Mesodermal cell (in vitro differentiated cells): ENCODE measurements at regions not wholly inside any gene's neighbourhood (a gene's known extent, or its start where the extent isn't known, plus 50 kb on each side); places are given as distances from the start of the nearest gene placed in this dataset.
"Not testable (repeated sequence)": the region's sequence is repeated elsewhere in the genome, so short reads cannot be mapped to it uniquely, and the experiment has no call there.

Source experiments
- H3K27ac ChIP-seq: 2 replicates; pipeline ENCODE4 v1.7.0; 2013; ENCODE audit warnings: mild to moderate bottlenecking, low read depth, low read length, moderate library complexity; ENCODE audit not compliant: severe bottlenecking
- H3K36me3 ChIP-seq: 2 replicates; pipeline ENCODE4 v1.7.1; 2013; ENCODE audit warnings: mild to moderate bottlenecking, low read length, moderate library complexity; ENCODE audit not compliant: control insufficient read depth, insufficient read depth
- H3K4me1 ChIP-seq: one replicate; pipeline ENCODE4 v1.7.1; 2013; ENCODE audit warnings: mild to moderate bottlenecking, low read length; ENCODE audit not compliant: insufficient read depth, control insufficient read depth, poor library complexity, severe bottlenecking
- H3K4me3 ChIP-seq: 2 replicates; pipeline ENCODE4 v1.7.0; 2013; ENCODE audit warnings: low read length, control low read depth, mild to moderate bottlenecking; ENCODE audit not compliant: insufficient read depth, poor library complexity, severe bottlenecking; ENCODE audit errors: extremely low read depth
- H3K9me3 ChIP-seq: 2 replicates; pipeline ENCODE4 v1.7.1; 2013; ENCODE audit warnings: mild to moderate bottlenecking, low read length, moderate library complexity; ENCODE audit not compliant: control insufficient read depth
- WGBS, 2 experiments: methylation state at CpG; one replicate each; pipeline ENCODE4 v1.1.5; 2013; ENCODE audit warnings: missing lambda C conversion rate in 2 of 2; ENCODE audit not compliant: insufficient coverage in 2 of 2; 5-methylcytosine and 5-hydroxymethylcytosine counted together

- H3K27ac ChIP-seq, result peak overlapping the region; percentile 29
- peaks cover 14% of the 10 kb centered on the region for H3K4me1 ChIP-seq
- WGBS, 2 experiments, result 86% methylated on average over 1 of the region's 1 CpG; no CpG with 5 or more reads in 1 of the 2 experiments
- no peak overlapping the region for H3K4me3 ChIP-seq
- no peaks in the 10 kb centered on the region for H3K36me3 ChIP-seq
- H3K9me3 ChIP-seq, result no peaks in the 10 kb centered on the region
Observed at GRCh38 chr7:142569851-142570250, 179.4 kb upstream of the PRSS1 start.

GRCh38 chr7:142568435-142569097 lies 180.7 kb upstream of the PRSS1 start:
- 29 to 58% methylated on average over 1 to 3 of the region's 5 CpGs for WGBS, 2 experiments
- Histone ChIP-seq H3K9me3 (no peaks in the 10 kb centered on the region), H3K27ac (no peak overlapping the region), H3K4me1 (peaks cover 15% of the 10 kb centered on the region), H3K4me3 (no peak overlapping the region), H3K36me3 (no peaks in the 10 kb centered on the region)

- Histone ChIP-seq H3K9me3 (no peaks in the 10 kb centered on the region), H3K4me3 (no peak overlapping the region), H3K27ac (no peak overlapping the region), H3K4me1 (peaks cover 27% of the 10 kb centered on the region), H3K36me3 (no peaks in the 10 kb centered on the region)
- 87 to 92% methylated on average over 18 to 20 of the region's 22 CpGs for WGBS, 2 experiments
Observed at GRCh38 chr7:142567201-142568075, 181.8 kb upstream of the PRSS1 start.

GRCh38 chr7:142566271-142566670 lies 183.0 kb upstream of the PRSS1 start:
- WGBS, 2 experiments, result 89 to 99% methylated on average over 5 of the region's 5 CpGs
- Histone ChIP-seq H3K9me3 (no peaks in the 10 kb centered on the region), H3K4me3 (no peak overlapping the region), H3K4me1 (peaks cover 28% of the 10 kb centered on the region), H3K27ac (no peak overlapping the region), H3K36me3 (no peaks in the 10 kb centered on the region)

- not testable (repeated sequence) for H3K4me3 ChIP-seq, H3K9me3 ChIP-seq, H3K36me3 ChIP-seq, H3K27ac ChIP-seq
- no CpG with 5 or more reads among the region's 3 CpGs for WGBS, 2 experiments
- H3K4me1 ChIP-seq, result peaks cover 24% of the 10 kb centered on the region
Observed at GRCh38 chr7:142564125-142564524, 185.1 kb upstream of the PRSS1 start.

- Histone ChIP-seq H3K9me3 (no peaks in the 10 kb centered on the region), H3K4me1 (peaks cover 20% of the 10 kb centered on the region), H3K4me3 (no peak overlapping the region), H3K36me3 (no peaks in the 10 kb centered on the region), H3K27ac (no peak overlapping the region)
- 100% methylated on average over 1 of the region's 1 CpG for WGBS, 2 experiments
Observed at GRCh38 chr7:142563470-142563869, 185.8 kb upstream of the PRSS1 start.

- no peaks in the 10 kb centered on the region for H3K36me3 ChIP-seq
- no peak overlapping the region for H3K27ac ChIP-seq
- H3K4me1 ChIP-seq, result peaks cover 22% of the 10 kb centered on the region
- H3K9me3 ChIP-seq, result no peaks in the 10 kb centered on the region
- no CpG with 5 or more reads among the region's 1 CpG for WGBS, 2 experiments
- H3K4me3 ChIP-seq, result no peak overlapping the region
Observed at GRCh38 chr7:142562688-142563087, 186.6 kb upstream of the PRSS1 start.

- H3K36me3 ChIP-seq, H3K9me3 ChIP-seq, H3K4me3 ChIP-seq, H3K27ac ChIP-seq: not testable (repeated sequence)
- H3K4me1 ChIP-seq, result peaks cover 32% of the 10 kb centered on the region
- 85 to 94% methylated on average over 3 of the region's 3 CpGs for WGBS, 2 experiments
Observed at GRCh38 chr7:142561396-142561795, 187.9 kb upstream of the PRSS1 start.

GRCh38 chr7:142560770-142561169 lies 188.5 kb upstream of the PRSS1 start:
- WGBS, 2 experiments, result no CpG with 5 or more reads among the region's 6 CpGs
- H3K27ac ChIP-seq, H3K9me3 ChIP-seq, H3K4me3 ChIP-seq, H3K36me3 ChIP-seq: not testable (repeated sequence)
- peaks cover 38% of the 10 kb centered on the region for H3K4me1 ChIP-seq

- Histone ChIP-seq H3K4me3 (no peak overlapping the region), H3K36me3 (no peaks in the 10 kb centered on the region), H3K9me3 (no peaks in the 10 kb centered on the region), H3K4me1 (peaks cover 43% of the 10 kb centered on the region), H3K27ac (no peak overlapping the region)
- 100% methylated on average over 1 of the region's 2 CpGs for WGBS, 2 experiments
Observed at GRCh38 chr7:142560166-142560565, 189.1 kb upstream of the PRSS1 start.
